Colonic mucosa (tissue), 4 donors: ENCODE measurements at regions not wholly inside any gene's neighbourhood (a gene's known extent, or its start where the extent isn't known, plus 50 kb on each side); places are given as distances from the start of the nearest gene placed in this dataset.

Experiments
- DNase-seq: peaks from one replicate; pipeline ENCODE4 v3.0.0-alpha.2; 2020
- H3K27ac ChIP-seq: fragments of 200-600 bp; one replicate; pipeline ENCODE4 v1.8.0; 2021
- H3K27me3 ChIP-seq: fragments of 200-600 bp; one replicate; pipeline ENCODE4 v1.8.0; 2021
- H3K36me3 ChIP-seq: fragments of 200-600 bp; one replicate; pipeline ENCODE4 v1.8.0; 2021
- H3K4me1 ChIP-seq: fragments of 200-600 bp; one replicate; pipeline ENCODE4 v1.8.0; 2021; ENCODE audit warnings: mild to moderate bottlenecking
- H3K4me3 ChIP-seq: fragments of 200-600 bp; one replicate; pipeline ENCODE4 v1.8.0; 2021
- H3K9ac ChIP-seq, 2 donors: one replicate each; pipeline ENCODE4 v1.7.0; 2013; ENCODE audit warnings: control low read depth in 2 of 2, low read depth in 2 of 2, low read length in 2 of 2
- H3K9me3 ChIP-seq: fragments of 200-600 bp; one replicate; pipeline ENCODE4 v1.8.0; 2021
- CTCF ChIP-seq: fragments of 200-600 bp; IDR thresholded peaks from one replicate; pipeline ENCODE4 v1.8.0; 2022; ENCODE audit warnings: antibody characterized with exemption, mild to moderate bottlenecking
- intact Hi-C: fragments of 100-400 bp; cut with DNase I; formaldehyde crosslinking; loops from one replicate; pipeline ENCODE4 v1.14.1; 2022
- donor health status: healthy.
- donor health status: DM: no; HTN: no; CAD: no.
- donor health status: DM: no; HTN: no; CAD: no.

GRCh38 chr12:58051378-58051777 is 110.0 kb downstream of the ATP23 start:
- H3K36me3 ChIP-seq, result no peaks in the 10 kb centered on the region

GRCh38 chr12:58064666-58065065 is 123.3 kb downstream of the ATP23 start:
- Histone ChIP-seq H3K36me3 (no peaks in the 10 kb centered on the region), H3K4me3 (no peak overlapping the region), H3K9me3 (no peaks in the 10 kb centered on the region), H3K4me1 (no peaks in the 10 kb centered on the region), H3K27ac (no peak overlapping the region), H3K9ac (no peak overlapping the region), H3K27me3 (no peaks in the 10 kb centered on the region)
- DNase-seq, result no peak
- intact Hi-C loops, result no loop called here
- no peak for TF ChIP-seq CTCF

More at GRCh38 chr12:58051378-58051777, 110.0 kb downstream of the ATP23 start:
- H3K9ac ChIP-seq, result no peak overlapping the region
- H3K9me3 ChIP-seq, result no peaks in the 10 kb centered on the region
- H3K4me1 ChIP-seq, result no peaks in the 10 kb centered on the region
- intact Hi-C loops, result no loop called here
- H3K27ac ChIP-seq, result no peak overlapping the region
- H3K4me3 ChIP-seq, result no peak overlapping the region
- no peak for TF ChIP-seq CTCF
- H3K27me3 ChIP-seq, result no peaks in the 10 kb centered on the region
- no peak for DNase-seq

- no peak overlapping the region for H3K27ac ChIP-seq
- intact Hi-C loops, result no loop called here
- no peak for TF ChIP-seq CTCF
These were observed 124.9 kb downstream of the ATP23 start for GRCh38 chr12:58066296-58066695.

GRCh38 chr12:58067610-58068387 is 126.4 kb downstream of the ATP23 start:
- intact Hi-C loops, result no loop called here
- Histone ChIP-seq H3K27ac (no peak overlapping the region), H3K4me3 (no peak overlapping the region), H3K9ac (no peak overlapping the region), H3K4me1 (no peaks in the 10 kb centered on the region), H3K27me3 (no peaks in the 10 kb centered on the region), H3K36me3 (no peaks in the 10 kb centered on the region), H3K9me3 (no peaks in the 10 kb centered on the region)
- TF ChIP-seq CTCF, result no peak
- DNase-seq, result no peak

More at GRCh38 chr12:58066296-58066695, 124.9 kb downstream of the ATP23 start:
- Histone ChIP-seq H3K27me3 (no peaks in the 10 kb centered on the region), H3K9me3 (no peaks in the 10 kb centered on the region), H3K36me3 (no peaks in the 10 kb centered on the region), H3K4me1 (no peaks in the 10 kb centered on the region), H3K4me3 (no peak overlapping the region), H3K9ac (no peak overlapping the region)
- DNase-seq, result no peak

- no peak overlapping the region for H3K4me3 ChIP-seq
- no peak for TF ChIP-seq CTCF
- no peak for DNase-seq
- H3K27ac ChIP-seq, result no peak overlapping the region
- no peaks in the 10 kb centered on the region for H3K27me3 ChIP-seq
- intact Hi-C loops, result no loop called here
- no peaks in the 10 kb centered on the region for H3K36me3 ChIP-seq
- no peaks in the 10 kb centered on the region for H3K4me1 ChIP-seq
- no peak overlapping the region for H3K9ac ChIP-seq
- no peaks in the 10 kb centered on the region for H3K9me3 ChIP-seq
These were observed 127.3 kb downstream of the ATP23 start for GRCh38 chr12:58068706-58069105.
